Embryonic facial prominence (tissue), 1 donor: ENCODE measurements at regions not wholly inside any gene's neighbourhood (a gene's known extent, or its start where the extent isn't known, plus 50 kb on each side); places are given as distances from the start of the nearest gene placed in this dataset.

Source experiments
- DNase-seq: peaks from one replicate; pipeline ENCODE4 v3.0.0-alpha.2; 2016; ENCODE audit errors: extremely low spot score

GRCh38 chr14:51396222-51396815 lies 156.3 kb downstream of the TMX1 start:
- no peak for DNase-seq

GRCh38 chr14:51398898-51399297 lies 158.9 kb downstream of the TMX1 start:
- no peak for DNase-seq

GRCh38 chr14:51400139-51400538 lies 160.1 kb downstream of the TMX1 start:
- DNase-seq = no peak

GRCh38 chr14:51401272-51401671 lies 161.2 kb downstream of the TMX1 start:
- DNase-seq = no peak

- DNase-seq = no peak
Observed at GRCh38 chr14:51401756-51402155, 161.7 kb downstream of the TMX1 start.

GRCh38 chr14:51410897-51411296 lies 170.8 kb downstream of the TMX1 start:
- no peak for DNase-seq

- DNase-seq = no peak
Observed at GRCh38 chr14:51419685-51420084, 179.6 kb downstream of the TMX1 start.

- DNase-seq = no peak
Observed at GRCh38 chr14:51422704-51423103, 182.7 kb downstream of the TMX1 start.

- no peak for DNase-seq
Observed at GRCh38 chr14:51424041-51424440, 184.0 kb downstream of the TMX1 start.

GRCh38 chr14:51424561-51425251 lies 184.7 kb downstream of the TMX1 start:
- peak; percentile 9 for DNase-seq

GRCh38 chr14:51428981-51429380 lies 188.9 kb downstream of the TMX1 start:
- DNase-seq = no peak

- DNase-seq = no peak
Observed at GRCh38 chr14:51430079-51430478, 190.0 kb downstream of the TMX1 start.

- no peak for DNase-seq
Observed at GRCh38 chr14:51430633-51431032, 190.6 kb downstream of the TMX1 start.

GRCh38 chr14:51431033-51431709 lies 191.1 kb downstream of the TMX1 start:
- DNase-seq = no peak

GRCh38 chr14:51431741-51432140 lies 191.7 kb downstream of the TMX1 start:
- DNase-seq = no peak

GRCh38 chr14:51432302-51432948 lies 192.4 kb downstream of the TMX1 start:
- no peak for DNase-seq

- no peak for DNase-seq
Observed at GRCh38 chr14:51436630-51437029, 196.6 kb downstream of the TMX1 start.

- no peak for DNase-seq
Observed at GRCh38 chr14:51439896-51440295, 199.8 kb downstream of the TMX1 start.

GRCh38 chr14:51441001-51441400 lies 201.0 kb downstream of the TMX1 start:
- no peak for DNase-seq

- no peak for DNase-seq
Observed at GRCh38 chr14:51442513-51443175, 202.6 kb downstream of the TMX1 start.

GRCh38 chr14:51443195-51444018 lies 203.4 kb downstream of the TMX1 start:
- DNase-seq = no peak
